H1 (cell line): ENCODE measurements at regions not wholly inside any gene's neighbourhood (a gene's known extent, or its start where the extent isn't known, plus 50 kb on each side); places are given as distances from the start of the nearest gene placed in this dataset.

ENCODE experiments used
- CTCF ChIA-PET: fragments of 300-600 bp; sonication (Branson Sonifier 250); formaldehyde crosslinking; loops from one replicate; lab custom pipeline; 2021; ENCODE audit not compliant: partially characterized antibody; lab: Charles Lee
- POLR2A ChIA-PET: fragments of 300-600 bp; sonication (Branson Sonifier 250); formaldehyde crosslinking; loops from one replicate; lab custom pipeline; 2021; ENCODE audit warnings: inconsistent platforms; ENCODE audit not compliant: partially characterized antibody; lab: Charles Lee
- DNase-seq, 2 experiments: peaks; one replicate each; pipeline versions ENCODE4 v3.0.0 to v3.0.0-alpha.2; 2010 to 2022; ENCODE audit warnings: low spot score in 2 of 2, low read depth in 1 of 2, mixed read lengths in 1 of 2
- FAIRE-seq: peaks from 2 replicates; lab custom pipeline; 2011; peaks lifted over from hg19 to GRCh38; lab: Jason Lieb, UNC
- H2AFZ ChIP-seq: 2 replicates; pipeline ENCODE4 v1.8.1; 2012; ENCODE audit warnings: low read length, inconsistent platforms
- H2AK5ac ChIP-seq: 2 replicates; pipeline ENCODE4 v1.6.1; 2013; ENCODE audit warnings: low read depth, low read length
- H2BK120ac ChIP-seq: replicated peaks from 2 replicates; pipeline ENCODE3; 2013; ENCODE audit warnings: low read depth, low read length, inconsistent platforms
- H2BK12ac ChIP-seq: 2 replicates; pipeline ENCODE4 v1.6.1; 2013; ENCODE audit warnings: low read depth, low read length
- H2BK15ac ChIP-seq: 2 replicates; pipeline ENCODE4 v1.6.1; 2013; ENCODE audit warnings: low read length
- H2BK20ac ChIP-seq: 2 replicates; pipeline ENCODE4 v1.6.1; 2013; ENCODE audit warnings: low read length
- H2BK5ac ChIP-seq: 2 replicates; pipeline ENCODE4 v1.6.1; 2013; ENCODE audit warnings: low read depth, low read length
- H3K14ac ChIP-seq: 2 replicates; pipeline ENCODE4 v1.6.1; 2013; ENCODE audit warnings: inconsistent platforms; ENCODE audit not compliant: insufficient read length
- H3K18ac ChIP-seq: 2 replicates; pipeline ENCODE4 v1.6.1; 2013; ENCODE audit warnings: low read length; ENCODE audit errors: extremely low read depth
- H3K23ac ChIP-seq: 2 replicates; pipeline ENCODE4 v1.6.1; 2013; ENCODE audit warnings: inconsistent platforms; ENCODE audit not compliant: insufficient read length
- H3K23me2 ChIP-seq: 2 replicates; pipeline ENCODE4 v1.6.1; 2013; ENCODE audit warnings: low read depth, low read length
- H3K27ac ChIP-seq: 2 replicates; pipeline ENCODE4 v1.6.1; 2011; ENCODE audit warnings: low read depth, low read length, inconsistent platforms
- H3K27me3 ChIP-seq, 4 experiments: replicated peaks in 1 of 4; 1 replicate in 1 of 4; 2 replicates in 3 of 4; pipeline versions ENCODE4 v1.6.1 to v1.8.1; 2011 to 2013; ENCODE audit warnings: low read length in 3 of 4, mild to moderate bottlenecking in 3 of 4, inconsistent platforms in 2 of 4, mixed read lengths in 2 of 4, moderate library complexity in 1 of 4; ENCODE audit not compliant: control insufficient read depth in 3 of 4, insufficient read depth in 3 of 4; ENCODE audit errors: extremely low read depth in 1 of 4
- H3K36me3 ChIP-seq, 4 experiments: 2 replicates each; pipeline versions ENCODE4 v1.6.1 to v1.8.1; 2011 to 2013; ENCODE audit warnings: mild to moderate bottlenecking in 4 of 4, low read length in 3 of 4, moderate library complexity in 2 of 4, control low read depth in 1 of 4, inconsistent platforms in 1 of 4; ENCODE audit not compliant: insufficient read depth in 4 of 4, control insufficient read depth in 2 of 4
- H3K4ac ChIP-seq: replicated peaks from 2 replicates; pipeline ENCODE3; 2013; ENCODE audit warnings: low read length, low read depth, mixed read lengths, inconsistent platforms; ENCODE audit not compliant: insufficient read length
- H3K4me1 ChIP-seq, 4 experiments: replicated peaks in 1 of 4; 1 replicate in 1 of 4; 2 replicates in 3 of 4; pipeline versions ENCODE4 v1.6.1 to v1.8.1; 2011 to 2013; ENCODE audit warnings: low read length in 3 of 4, inconsistent platforms in 2 of 4, mixed read lengths in 1 of 4; ENCODE audit not compliant: insufficient read depth in 4 of 4, control insufficient read depth in 3 of 4
- H3K4me2 ChIP-seq, 2 experiments: 2 replicates each; pipeline versions ENCODE4 v1.6.1 to v1.8.1; 2011 to 2013; ENCODE audit warnings: low read depth in 2 of 2, low read length in 2 of 2, control low read depth in 1 of 2, inconsistent platforms in 1 of 2, mild to moderate bottlenecking in 1 of 2; ENCODE audit not compliant: insufficient read depth in 1 of 2
- H3K4me3 ChIP-seq, 4 experiments: fragments of 200-600, 300-600 bp in 1 of 4; sonication (generic), shearing (Covaris generic), sonication (Bioruptor Twin) in 1 of 4; 2 replicates each; pipeline versions ENCODE4 v1.5.1 to v1.8.1; 2011 to 2016; ENCODE audit warnings: low read length in 4 of 4, low read depth in 3 of 4, control low read depth in 2 of 4, inconsistent platforms in 2 of 4, mild to moderate bottlenecking in 2 of 4, mixed read lengths in 1 of 4, moderate library complexity in 1 of 4; ENCODE audit not compliant: insufficient read depth in 2 of 4; ENCODE audit errors: extremely low read depth in 1 of 4
- H3K56ac ChIP-seq: replicated peaks from 2 replicates; pipeline ENCODE3; 2013; ENCODE audit warnings: low read depth, mild to moderate bottlenecking, mixed read lengths, low read length, inconsistent platforms; ENCODE audit not compliant: insufficient read length
- H3K79me1 ChIP-seq: 2 replicates; pipeline ENCODE4 v1.6.1; 2013; ENCODE audit warnings: low read depth, low read length, control low read depth
- H3K79me2 ChIP-seq, 2 experiments: 2 replicates each; pipeline versions ENCODE4 v1.6.1 to v1.8.1; 2012 to 2013; ENCODE audit warnings: low read length in 2 of 2, mild to moderate bottlenecking in 2 of 2, inconsistent platforms in 1 of 2; ENCODE audit not compliant: insufficient read depth in 2 of 2, control insufficient read depth in 1 of 2
- H3K9ac ChIP-seq, 4 experiments: replicated peaks in 1 of 4; 1 replicate in 1 of 4; 2 replicates in 3 of 4; pipeline versions ENCODE4 v1.6.1 to v1.8.1; 2011 to 2013; ENCODE audit warnings: low read depth in 3 of 4, low read length in 3 of 4, control low read depth in 2 of 4, mild to moderate bottlenecking in 2 of 4, moderate library complexity in 2 of 4, inconsistent platforms in 1 of 4; ENCODE audit errors: extremely low read depth in 1 of 4
- H3K9me3 ChIP-seq, 2 experiments: 2 replicates each; pipeline versions ENCODE4 v1.6.1 to v1.8.1; 2012 to 2013; ENCODE audit warnings: mild to moderate bottlenecking in 2 of 2, moderate library complexity in 2 of 2, control low read depth in 1 of 2, inconsistent platforms in 1 of 2, low read depth in 1 of 2, low read length in 1 of 2, mixed read lengths in 1 of 2; ENCODE audit not compliant: insufficient read depth in 2 of 2
- H4K20me1 ChIP-seq, 2 experiments: replicated peaks in 1 of 2; 2 replicates each; pipeline versions ENCODE3 to v1.8.1; 2011 to 2013; ENCODE audit warnings: inconsistent platforms in 2 of 2, low read length in 2 of 2, mild to moderate bottlenecking in 1 of 2; ENCODE audit not compliant: insufficient read depth in 2 of 2, control insufficient read depth in 1 of 2
- H4K5ac ChIP-seq: 2 replicates; pipeline ENCODE4 v1.6.1; 2013; ENCODE audit warnings: low read length, low read depth, mixed read lengths, inconsistent platforms; ENCODE audit not compliant: insufficient read length
- H4K8ac ChIP-seq: 2 replicates; pipeline ENCODE4 v1.8.0; 2013; ENCODE audit warnings: mild to moderate bottlenecking, moderate library complexity, low read length, inconsistent platforms; ENCODE audit not compliant: insufficient read depth; ENCODE audit errors: extremely low read depth
- H4K91ac ChIP-seq: replicated peaks from 2 replicates; pipeline ENCODE3; 2013; ENCODE audit warnings: low read length, mixed read lengths, inconsistent platforms; ENCODE audit not compliant: insufficient read length
- ATF2 ChIP-seq: IDR thresholded peaks from 2 replicates; pipeline ENCODE4 v1.6.1; 2012; ENCODE audit warnings: low read length, inconsistent platforms
- CHD1 ChIP-seq: IDR thresholded peaks from 2 replicates; pipeline ENCODE4 v1.6.1; 2012; ENCODE audit warnings: low read depth, low read length, improper control_type of control experiment
- CREB1 ChIP-seq: IDR thresholded peaks from 2 replicates; pipeline ENCODE4 v1.6.1; 2012; ENCODE audit warnings: inconsistent platforms
- JUN ChIP-seq: IDR thresholded peaks from 2 replicates; pipeline ENCODE4 v1.6.1; 2011; ENCODE audit warnings: low read depth, mild to moderate bottlenecking, improper control_type of control experiment, low read length
- SAP30 ChIP-seq: fragments of 300-600 bp; sonication (generic); IDR thresholded peaks from 2 replicates; pipeline ENCODE4 v1.7.1; 2012; ENCODE audit warnings: low read length, moderate library complexity, mild to moderate bottlenecking, inconsistent platforms; ENCODE audit not compliant: insufficient read depth, insufficient replicate concordance
- SP4 ChIP-seq: IDR thresholded peaks from 2 replicates; pipeline ENCODE4 v1.6.1; 2012; ENCODE audit warnings: low read length, inconsistent platforms
- SUZ12 ChIP-seq: fragments of 200-600 bp; sonication (generic); IDR thresholded peaks from 2 replicates; pipeline ENCODE4 v1.6.1; 2012; ENCODE audit warnings: mild to moderate bottlenecking, inconsistent platforms, low read length, moderate library complexity, mixed read lengths
- TEAD4 ChIP-seq: IDR thresholded peaks from 2 replicates; pipeline ENCODE4 v1.6.1; 2012; ENCODE audit warnings: low read depth, low read length, inconsistent platforms, mixed read lengths

DNA sequence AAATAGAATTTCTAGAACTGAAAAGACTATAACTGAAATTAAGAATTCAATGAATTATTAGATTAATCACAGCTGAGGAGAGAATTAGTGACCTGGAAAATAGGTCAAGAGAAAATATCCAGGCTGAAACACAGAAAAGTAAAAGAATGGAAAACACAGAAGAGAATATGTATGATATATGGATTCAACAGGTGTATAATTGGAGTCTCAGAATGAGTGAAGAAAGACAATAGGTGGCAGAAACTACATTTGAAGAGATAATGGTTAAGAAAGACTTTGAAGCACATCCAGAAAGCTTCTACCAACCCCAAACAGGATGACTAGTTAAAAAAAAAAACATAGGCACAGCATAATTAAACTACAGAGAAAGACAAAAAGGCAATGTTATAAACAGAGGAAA lies 196.2 kb upstream of the ASCC3 start:
- no peaks in the 10 kb centered on the region; a peak in 2 of 8 replicates for H3K36me3 ChIP-seq
- POLR2A ChIA-PET: no interaction called here
- H3K18ac ChIP-seq: no peak overlapping the region
- H2AK5ac ChIP-seq: no peak overlapping the region
- no peaks in the 10 kb centered on the region for H3K23me2 ChIP-seq
- H4K8ac ChIP-seq: no peak overlapping the region
- CTCF ChIA-PET: no interaction called here
- no peaks in the 10 kb centered on the region for H3K9me3 ChIP-seq
- no peak overlapping the region for H2AFZ ChIP-seq
- no peak overlapping the region for H3K9ac ChIP-seq
- no peak overlapping the region for H4K91ac ChIP-seq
- TF ChIP-seq TEAD4 (no peak), SAP30 (no peak), CHD1 (no peak), JUN (no peak), CREB1 (no peak), SUZ12 (no peak), ATF2 (no peak), SP4 (no peak)
- H2BK5ac ChIP-seq: no peak overlapping the region
- no peaks in the 10 kb centered on the region for H3K4me1 ChIP-seq
- H2BK15ac ChIP-seq: no peak overlapping the region
- H3K14ac ChIP-seq: no peak overlapping the region
- H3K27ac ChIP-seq: no peak overlapping the region
- H3K4ac ChIP-seq: no peak overlapping the region
- DNase-seq (no peak), FAIRE-seq (no peak)
- no peak overlapping the region for H2BK20ac ChIP-seq
- no peak overlapping the region for H4K5ac ChIP-seq
- no peak overlapping the region for H2BK120ac ChIP-seq
- H3K56ac ChIP-seq: no peak overlapping the region
- H4K20me1 ChIP-seq: no peaks in the 10 kb centered on the region
- H3K23ac ChIP-seq: no peak overlapping the region
- H3K4me3 ChIP-seq: no peak overlapping the region
- H3K79me2 ChIP-seq: no peaks in the 10 kb centered on the region
- H3K27me3 ChIP-seq: no peaks in the 10 kb centered on the region
- H3K79me1 ChIP-seq: no peaks in the 10 kb centered on the region
- H2BK12ac ChIP-seq: no peak overlapping the region
- H3K4me2 ChIP-seq: no peak overlapping the region
